ENCODE measurements at regions not wholly inside any gene's neighbourhood (a gene's known extent, or its start where the extent isn't known, plus 50 kb on each side); places are given as distances from the start of the nearest gene placed in this dataset.

- no peak for DNase-seq (ENCODE audit: low spot score)
Measured at GRCh38 chr12:77572371-77572770, 258.3 kb upstream of the NAV3 start.

GRCh38 chr12:77571768-77572167, 258.9 kb upstream of the NAV3 start:
- no peak for DNase-seq (ENCODE audit: low spot score)

GRCh38 chr12:77571127-77571526, 259.6 kb upstream of the NAV3 start:
- no peak for DNase-seq (ENCODE audit: low spot score)

GRCh38 chr12:77569876-77570275, 260.8 kb upstream of the NAV3 start:
- no peak for DNase-seq (ENCODE audit: low spot score)

GRCh38 chr12:77560714-77561113, 270.0 kb upstream of the NAV3 start:
- no peak for DNase-seq (ENCODE audit: low spot score)

- no peak for DNase-seq (ENCODE audit: low spot score)
Measured at GRCh38 chr12:77559400-77560074, 271.2 kb upstream of the NAV3 start.

- DNase-seq (ENCODE audit: low spot score), result no peak
Measured at GRCh38 chr12:77555074-77555473, 275.6 kb upstream of the NAV3 start.

- no peak for DNase-seq (ENCODE audit: low spot score)
Measured at GRCh38 chr12:77553976-77554619, 276.6 kb upstream of the NAV3 start.

GRCh38 chr12:77549383-77550128, 281.1 kb upstream of the NAV3 start:
- no peak for DNase-seq (ENCODE audit: low spot score)

- DNase-seq (ENCODE audit: low spot score), result no peak
Measured at GRCh38 chr12:77548797-77549196, 281.9 kb upstream of the NAV3 start.

- no peak for DNase-seq (ENCODE audit: low spot score)
Measured at GRCh38 chr12:77540097-77540496, 290.6 kb upstream of the NAV3 start.

- DNase-seq (ENCODE audit: low spot score), result no peak
Measured at GRCh38 chr12:77537663-77538062, 293.0 kb upstream of the NAV3 start.

- DNase-seq (ENCODE audit: low spot score), result no peak
Measured at GRCh38 chr12:77535734-77536133, 295.0 kb upstream of the NAV3 start.

GRCh38 chr12:77531912-77532311, 298.8 kb upstream of the NAV3 start:
- no peak for DNase-seq (ENCODE audit: low spot score)

GRCh38 chr12:77522247-77522646, 308.4 kb upstream of the NAV3 start:
- DNase-seq (ENCODE audit: low spot score), result no peak

GRCh38 chr12:77521508-77522115, 309.1 kb upstream of the NAV3 start:
- no peak for DNase-seq (ENCODE audit: low spot score)

- DNase-seq (ENCODE audit: low spot score), result no peak
Measured at GRCh38 chr12:77514511-77514910, 316.2 kb upstream of the NAV3 start.

GRCh38 chr12:77510985-77511384, 319.7 kb upstream of the NAV3 start:
- DNase-seq (ENCODE audit: low spot score), result no peak

- DNase-seq (ENCODE audit: low spot score), result no peak
Measured at GRCh38 chr12:77504466-77504865, 326.2 kb upstream of the NAV3 start.

- no peak for DNase-seq (ENCODE audit: low spot score)
Measured at GRCh38 chr12:77500089-77500488, 330.6 kb upstream of the NAV3 start.

- no peak for DNase-seq (ENCODE audit: low spot score)
Measured at GRCh38 chr12:77497647-77498046, 333.0 kb upstream of the NAV3 start.

GRCh38 chr12:77496714-77497113, 334.0 kb upstream of the NAV3 start:
- DNase-seq (ENCODE audit: low spot score), result no peak

GRCh38 chr12:77494296-77494695, 336.4 kb upstream of the NAV3 start:
- no peak for DNase-seq (ENCODE audit: low spot score)
